B cell (primary cell): ENCODE measurements at regions not wholly inside any gene's neighbourhood (a gene's known extent, or its start where the extent isn't known, plus 50 kb on each side); places are given as distances from the start of the nearest gene placed in this dataset.

Experiments used
- CTCF ChIP-seq: fragments of 200-600 bp; IDR thresholded peaks from one replicate; pipeline ENCODE4 v1.8.0; 2022; ENCODE audit warnings: antibody characterized with exemption, mild to moderate bottlenecking
- EZH2 ChIP-seq: IDR thresholded peaks from 2 replicates; pipeline ENCODE4 v1.6.1; 2012; ENCODE audit warnings: borderline replicate concordance, low read depth, mild to moderate bottlenecking, moderate library complexity, low read length; ENCODE audit not compliant: insufficient read depth, poor library complexity, severe bottlenecking

- TF ChIP-seq CTCF (no peak), EZH2 (no peak)
Measured at GRCh38 chr9:2289263-2289662, 274.1 kb downstream of the SMARCA2 start.
